ENCODE measurements at regions not wholly inside any gene's neighbourhood (a gene's known extent, or its start where the extent isn't known, plus 50 kb on each side); places are given as distances from the start of the nearest gene placed in this dataset.
"Not testable (repeated sequence)": the region's sequence is repeated elsewhere in the genome, so short reads cannot be mapped to it uniquely, and the experiment has no call there.

DNA sequence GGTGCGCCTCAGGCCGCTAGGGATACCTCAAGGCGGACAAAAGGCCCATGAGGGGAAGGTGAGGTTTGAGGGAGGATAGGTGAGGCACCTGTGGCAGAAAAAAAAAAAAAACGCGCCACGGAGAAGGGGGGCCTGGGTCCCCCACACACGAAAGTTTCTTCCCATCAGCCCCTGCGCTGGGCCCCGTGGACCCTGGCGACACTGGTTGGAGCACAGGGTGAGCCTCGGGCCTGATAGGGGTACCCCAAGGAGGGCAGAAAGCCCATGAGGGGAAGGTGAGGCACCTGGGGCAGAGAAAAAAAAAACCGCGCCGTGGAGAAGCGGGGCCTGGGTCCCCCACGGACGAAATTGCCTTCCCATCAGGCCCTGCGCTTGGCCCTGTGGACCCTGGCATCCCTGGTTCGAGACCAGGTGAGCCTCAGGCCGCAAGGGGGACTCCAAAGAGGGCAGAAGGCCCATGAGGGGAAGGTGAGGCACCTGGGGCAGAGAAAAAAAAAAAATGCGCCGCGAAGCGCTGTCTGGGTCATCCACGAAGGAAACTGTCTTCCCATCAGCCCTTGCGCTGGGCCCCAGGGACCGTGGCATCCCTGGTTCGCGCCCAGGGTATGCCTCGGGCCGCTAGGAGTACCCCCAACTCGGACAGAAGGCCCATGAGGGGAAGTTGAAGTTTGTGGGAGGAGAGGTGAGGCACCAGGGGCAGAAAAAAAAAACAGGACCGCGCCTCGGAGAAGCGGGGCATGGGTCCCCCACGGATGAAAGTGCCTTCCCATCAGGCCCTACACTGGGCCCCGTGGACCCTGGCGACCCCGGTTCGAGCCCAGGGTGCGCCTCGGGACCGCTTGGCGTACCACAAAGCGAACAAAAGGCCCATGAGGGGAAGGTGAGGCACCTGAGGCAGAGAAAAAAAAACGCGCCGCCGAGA, 226.2 kb downstream of the CCDC74A start:
- no peak for DNase-seq

DNA sequence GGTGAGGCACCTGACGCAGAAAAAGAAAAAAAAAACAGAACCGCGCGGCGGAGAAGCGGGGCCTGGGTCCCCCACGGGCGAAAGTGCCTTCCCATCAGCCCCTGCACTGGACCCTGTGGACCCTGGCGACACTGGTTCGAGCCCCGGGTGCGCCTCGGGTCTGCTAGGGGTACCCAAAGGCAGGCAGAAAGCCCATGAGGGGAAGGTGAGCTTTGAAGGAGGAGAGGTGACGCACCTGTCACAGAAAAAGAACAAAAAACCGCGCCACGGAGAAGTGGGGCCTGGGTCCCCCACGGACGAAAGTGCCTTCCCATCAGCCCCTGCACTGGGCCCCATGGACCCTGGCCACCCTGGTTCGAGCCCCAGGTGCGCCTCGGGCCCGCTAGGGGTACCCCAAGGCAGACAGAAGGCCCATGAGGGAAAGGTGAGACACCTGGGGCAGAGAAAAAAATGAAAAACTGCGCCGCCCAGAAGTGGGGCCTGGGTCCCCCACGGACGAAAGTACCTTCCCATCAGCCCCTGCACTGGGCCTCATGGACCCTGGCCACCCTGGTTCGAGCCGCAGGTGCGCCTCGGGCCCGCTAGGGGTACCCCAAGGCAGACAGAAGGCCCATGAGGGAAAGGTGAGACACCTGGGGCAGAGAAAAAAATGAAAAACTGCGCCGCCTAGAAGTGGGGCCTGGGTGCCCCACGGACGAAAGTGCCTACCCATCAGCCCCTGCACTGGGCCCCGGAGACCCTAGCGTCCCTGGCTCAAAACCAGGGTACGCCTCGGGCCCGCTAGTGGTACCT, 227.4 kb downstream of the CCDC74A start:
- DNase-seq: no peak

- no peak for DNase-seq
These were observed 228.6 kb downstream of the CCDC74A start for GRCh38 chr2:131756141-131756907.

- not testable (repeated sequence) for DNase-seq
These were observed 231.3 kb downstream of the CCDC74A start for GRCh38 chr2:131758941-131759340.

DNA sequence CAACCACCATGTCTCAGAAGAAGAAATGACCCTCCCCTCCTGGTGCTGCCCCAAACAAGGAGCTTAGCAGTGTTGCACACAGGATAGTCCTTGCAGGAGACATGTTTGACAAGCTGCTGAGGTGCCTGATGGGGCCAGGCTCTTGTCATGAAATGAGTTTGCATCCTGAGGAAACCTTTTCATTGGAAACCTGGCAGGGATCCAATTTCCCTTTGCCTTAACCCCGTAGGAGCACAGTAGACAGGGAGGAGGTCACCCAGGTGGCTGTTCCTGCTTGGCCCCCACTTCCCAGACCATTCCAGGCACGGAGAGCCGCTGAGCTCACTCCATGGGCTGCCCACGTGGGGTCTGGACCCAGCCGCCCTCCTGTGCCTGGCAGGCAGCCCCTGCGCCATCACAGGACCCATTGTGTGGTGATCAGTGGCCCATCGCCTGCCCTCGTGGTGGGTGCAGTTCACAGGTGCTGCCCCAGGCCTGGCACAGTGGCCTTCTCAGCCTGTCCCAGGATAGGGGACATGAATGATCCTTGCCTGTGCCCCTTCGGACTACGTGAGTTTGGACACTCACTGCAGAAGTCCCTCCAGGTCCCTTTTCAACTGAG, 247.4 kb downstream of the CCDC74A start:
- DNase-seq: not testable (repeated sequence)

DNA sequence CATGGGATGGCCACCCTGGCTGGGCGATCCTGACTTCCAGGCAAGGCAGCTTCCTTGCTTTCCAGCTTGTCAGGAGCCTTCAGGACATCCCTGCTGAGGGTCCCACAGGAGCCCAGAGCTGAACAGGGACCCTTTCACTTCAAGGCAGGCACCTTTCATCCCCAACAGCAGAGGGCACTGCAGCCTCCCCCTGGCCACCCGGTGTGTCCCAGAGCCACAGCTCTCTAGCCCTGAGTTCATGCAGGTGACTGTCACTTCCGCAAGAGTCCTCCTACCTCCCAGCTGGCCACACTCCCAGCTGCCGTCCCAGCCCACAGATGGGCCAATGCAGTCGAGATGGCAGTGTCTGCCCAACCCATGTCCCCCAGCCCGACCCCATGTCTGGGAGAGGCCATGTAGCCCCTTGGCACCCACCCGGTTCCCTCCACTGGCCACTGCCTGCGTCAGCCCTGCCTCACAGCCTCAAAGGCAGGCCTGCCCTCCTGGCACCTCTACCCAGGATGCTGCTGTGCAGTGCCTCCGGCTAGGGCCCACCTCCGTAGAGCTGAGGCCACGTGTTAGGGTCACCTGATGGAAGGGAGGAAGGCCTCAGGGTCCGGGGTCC, 248.3 kb downstream of the CCDC74A start:
- not testable (repeated sequence) for DNase-seq

- DNase-seq: not testable (repeated sequence)
These were observed 252.8 kb downstream of the CCDC74A start for GRCh38 chr2:131780446-131780845.

- no peak for DNase-seq
These were observed 273.6 kb downstream of the CCDC74A start for GRCh38 chr2:131801210-131801744.

DNA sequence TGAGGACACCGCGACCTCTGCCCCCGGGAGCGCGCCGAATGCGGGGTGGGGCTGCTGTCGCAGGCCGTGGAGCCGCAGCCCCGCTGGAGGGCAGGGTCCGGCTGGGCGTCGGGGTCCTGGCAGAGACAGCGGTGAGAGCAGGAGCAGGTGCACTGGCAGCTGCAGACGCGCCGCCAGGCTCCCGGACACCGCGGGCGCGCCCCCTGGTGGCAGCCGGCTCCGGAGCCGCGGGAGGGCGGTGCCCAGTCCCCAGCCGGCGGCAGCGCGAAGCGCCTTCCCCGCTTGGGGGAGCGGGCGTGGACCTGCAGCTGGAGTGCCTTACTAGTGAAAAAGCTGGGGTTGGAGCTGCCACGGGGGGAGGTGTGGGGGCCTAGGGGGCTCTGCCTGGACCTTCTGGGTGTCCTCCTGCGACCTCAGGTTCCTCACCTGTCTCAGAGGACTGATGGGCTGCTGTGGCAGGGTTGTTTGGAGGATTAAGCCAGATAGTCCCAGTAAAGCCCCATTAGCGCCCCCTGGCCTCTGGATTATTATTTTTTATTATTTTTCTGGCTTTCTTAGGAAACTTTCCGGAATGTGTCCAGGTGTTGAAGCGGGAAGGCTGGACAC, 274.2 kb downstream of the CCDC74A start:
- peak; percentile 49 for DNase-seq

DNA sequence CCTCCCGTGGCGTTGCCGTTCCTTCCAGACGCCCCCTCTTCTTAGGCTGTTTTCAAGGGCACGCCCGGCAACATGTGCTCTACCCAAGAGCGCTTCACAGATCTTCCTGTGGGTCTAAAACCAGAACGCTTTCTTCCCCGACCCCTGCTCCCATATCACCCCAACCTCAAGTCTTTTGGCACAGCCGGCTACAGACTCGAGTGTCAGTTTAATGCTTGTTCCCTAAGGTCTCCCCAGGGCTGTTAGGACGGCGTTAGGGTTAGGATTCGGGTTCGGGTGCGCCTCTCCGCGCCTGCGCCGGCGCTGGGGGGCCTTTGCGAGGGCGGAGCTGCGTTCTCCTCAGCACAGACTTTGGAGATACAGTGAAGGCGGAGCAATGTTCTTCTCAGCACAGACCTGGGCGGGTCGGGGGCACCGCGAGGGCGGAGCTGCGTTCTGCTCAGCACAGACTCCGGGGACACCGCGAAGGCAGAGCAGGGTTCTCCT, 274.7 kb downstream of the CCDC74A start:
- peak; percentile 79 for DNase-seq

GRCh38 chr2:131803237-131803636, 275.5 kb downstream of the CCDC74A start:
- DNase-seq: not testable (repeated sequence)

DNA sequence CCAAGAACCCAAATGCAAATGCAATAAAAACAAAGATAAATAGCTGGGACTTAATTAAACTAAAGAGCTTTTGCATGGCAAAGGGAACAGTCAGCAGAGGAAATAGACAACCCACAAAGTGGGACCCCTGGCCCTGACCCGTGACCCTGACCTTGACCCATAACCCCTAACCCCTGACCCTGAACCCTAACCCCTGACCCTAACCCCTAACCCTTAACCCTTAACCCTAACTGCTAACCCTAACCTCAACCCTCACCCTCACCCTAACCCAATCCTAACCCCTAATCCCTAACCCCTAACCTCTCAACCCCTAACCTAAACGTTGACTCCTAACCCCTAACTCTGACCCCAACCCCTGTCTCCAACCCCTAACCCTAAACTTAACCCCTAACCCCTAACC, 284.9 kb downstream of the CCDC74A start:
- DNase-seq: not testable (repeated sequence)

DNA sequence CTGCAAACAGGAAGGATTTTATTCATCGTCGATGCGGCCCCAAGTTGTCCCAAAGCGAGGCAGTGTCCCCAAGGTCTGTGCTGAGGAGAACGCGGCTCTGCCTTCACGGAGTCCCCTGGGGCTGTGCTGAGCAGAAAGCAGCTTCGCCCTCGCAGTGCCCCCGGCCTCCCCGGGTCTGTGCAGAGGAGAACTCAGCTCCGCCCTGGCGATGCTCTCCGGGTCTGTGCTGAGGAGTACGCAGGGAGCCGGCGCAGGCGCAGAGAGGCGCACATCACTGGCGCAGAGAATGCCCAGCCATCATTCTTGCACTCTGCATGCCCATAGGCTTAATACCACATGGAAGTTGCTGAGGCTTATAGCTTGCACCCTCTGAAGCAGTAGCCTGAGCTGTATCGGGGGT, 285.7 kb downstream of the CCDC74A start:
- not testable (repeated sequence) for DNase-seq

DNA sequence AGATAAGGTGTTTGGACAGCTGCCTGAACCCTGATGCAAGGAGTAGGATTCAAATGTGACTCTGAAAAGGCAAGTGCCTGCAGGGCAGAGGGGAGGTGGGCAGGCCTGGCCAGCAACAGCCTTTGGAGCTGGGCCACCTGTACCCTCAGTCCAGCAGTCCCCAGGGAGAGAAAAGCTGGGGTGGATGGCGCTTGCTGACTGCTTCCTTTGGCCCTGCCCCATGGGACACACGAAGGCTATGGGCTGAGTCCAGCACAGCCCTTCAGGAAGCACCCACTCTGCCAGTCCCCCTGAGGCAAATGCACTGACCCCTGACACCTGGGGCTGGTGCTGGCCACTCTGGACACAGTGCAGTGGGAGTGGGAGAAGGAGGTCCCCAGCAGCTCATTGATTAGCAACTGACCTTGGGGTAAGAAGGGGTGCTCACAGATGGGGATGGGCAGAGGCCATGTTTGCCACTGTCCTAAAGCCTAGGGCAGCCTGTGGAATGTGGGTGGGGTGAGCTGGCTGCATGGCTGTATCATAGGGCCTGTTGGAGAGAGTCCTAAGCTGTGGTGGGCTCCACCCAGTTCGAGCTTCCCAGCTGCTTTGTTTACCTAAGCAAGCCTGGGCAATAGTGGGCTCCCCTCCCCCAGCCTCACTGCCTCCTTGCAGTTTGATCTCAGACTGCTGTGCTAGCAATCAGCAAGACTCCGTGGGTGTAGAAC, 290.7 kb downstream of the CCDC74A start:
- not testable (repeated sequence) for DNase-seq

- DNase-seq: not testable (repeated sequence)
These were observed 294.6 kb downstream of the CCDC74A start for GRCh38 chr2:131822237-131822721.

- not testable (repeated sequence) for DNase-seq
These were observed 295.4 kb downstream of the CCDC74A start for GRCh38 chr2:131823058-131823457.

DNA sequence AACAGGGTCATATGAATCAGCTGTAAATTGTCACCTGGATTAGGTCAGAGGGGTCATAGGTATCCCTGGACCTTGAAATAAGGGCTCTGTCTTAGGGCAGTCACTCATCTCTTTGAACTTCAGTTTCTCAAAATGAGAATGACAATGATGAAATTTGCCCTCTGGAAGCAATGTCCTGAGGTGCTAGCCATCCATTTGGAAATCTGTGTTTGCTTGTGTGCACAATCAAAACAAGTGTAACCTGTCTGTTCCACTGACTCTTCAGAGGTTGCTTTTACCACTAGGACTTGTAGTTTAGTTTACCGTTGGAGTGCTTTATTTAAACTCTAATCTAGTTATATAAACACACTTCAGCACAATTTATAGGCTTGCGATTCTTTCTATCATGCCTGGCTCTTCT, 297.3 kb downstream of the CCDC74A start:
- DNase-seq: not testable (repeated sequence)

GRCh38 chr2:131827481-131828163, 299.9 kb downstream of the CCDC74A start:
- no peak for DNase-seq

- no peak for DNase-seq
These were observed 300.5 kb downstream of the CCDC74A start for GRCh38 chr2:131828164-131828561.

Data from NCI-H2171 (cell line).